GM23338 (cell line): ENCODE measurements at regions not wholly inside any gene's neighbourhood (a gene's known extent, or its start where the extent isn't known, plus 50 kb on each side); places are given as distances from the start of the nearest gene placed in this dataset.

Experiments used
- ATAC-seq: fragments of 200-7000 bp; cut with Tn5 transposase; 3 replicates; pipeline ENCODE4 v1.9.1; 2020
- DNase-seq: peaks from one replicate; pipeline ENCODE4 v3.0.0-alpha.2; 2015; ENCODE audit warnings: low spot score
- H2AFZ ChIP-seq: fragments of 200-600 bp; sonication (generic); 2 replicates; pipeline ENCODE4 v1.8.0; 2016; ENCODE audit warnings: antibody characterized with exemption, mild to moderate bottlenecking, moderate library complexity
- H3F3A ChIP-seq: fragments of 200-600 bp; sonication (generic); replicated peaks from 2 replicates; pipeline ENCODE4 v1.8.0; 2017; ENCODE audit warnings: antibody characterized with exemption, mixed run types, low read depth
- H3K27ac ChIP-seq: fragments of 200-600 bp; sonication (generic); 2 replicates; pipeline ENCODE4 v1.6.1; 2016; ENCODE audit warnings: low read depth
- H3K27me3 ChIP-seq: fragments of 200-600 bp; sonication (generic); 2 replicates; pipeline ENCODE4 v1.8.0; 2016; ENCODE audit warnings: mild to moderate bottlenecking, mixed run types, moderate library complexity; ENCODE audit not compliant: insufficient read depth
- H3K36me3 ChIP-seq: fragments of 200-600 bp; sonication (generic); 2 replicates; pipeline ENCODE4 v1.8.0; 2016; ENCODE audit warnings: mild to moderate bottlenecking; ENCODE audit not compliant: insufficient read depth
- H3K4me1 ChIP-seq: fragments of 200-600 bp; sonication (generic); 2 replicates; pipeline ENCODE4 v1.8.0; 2016; ENCODE audit warnings: mild to moderate bottlenecking, moderate library complexity; ENCODE audit not compliant: insufficient read depth
- H3K4me2 ChIP-seq: fragments of 200-600 bp; sonication (generic); 2 replicates; pipeline ENCODE4 v1.7.1; 2017; ENCODE audit warnings: mixed run types
- H3K4me3 ChIP-seq: fragments of 200-600 bp; sonication (generic); 2 replicates; pipeline ENCODE4 v1.6.1; 2016; ENCODE audit warnings: mixed run types
- H3K79me2 ChIP-seq: fragments of 200-600 bp; sonication (generic); replicated peaks from 2 replicates; pipeline ENCODE4 v1.8.0; 2017; ENCODE audit warnings: mild to moderate bottlenecking; ENCODE audit not compliant: insufficient read depth
- H3K9me2 ChIP-seq: fragments of 200-600 bp; sonication (generic); 2 replicates; pipeline ENCODE4 v1.8.0; 2017; ENCODE audit not compliant: insufficient read depth
- H4K20me1 ChIP-seq: fragments of 200-600 bp; sonication (generic); replicated peaks from 2 replicates; pipeline ENCODE4 v1.8.0; 2017; ENCODE audit warnings: mild to moderate bottlenecking; ENCODE audit not compliant: insufficient read depth
- H3K27ac Mint-ChIP-seq: 2 replicates; pipeline ENCODE4 v1.8.0; 2020; ENCODE audit warnings: inconsistent platforms, mild to moderate bottlenecking, moderate library complexity, mixed read lengths
- H3K27me3 Mint-ChIP-seq: 3 replicates; pipeline ENCODE4 v1.8.0; 2022; ENCODE audit warnings: low read depth, mild to moderate bottlenecking, moderate library complexity, mixed read lengths, inconsistent platforms; ENCODE audit not compliant: insufficient read depth, poor library complexity
- H3K36me3 Mint-ChIP-seq: 3 replicates; pipeline ENCODE4 v1.8.0; 2021; ENCODE audit warnings: low read depth, mild to moderate bottlenecking, inconsistent platforms, moderate library complexity, mixed read lengths
- H3K4me1 Mint-ChIP-seq: 3 replicates; pipeline ENCODE4 v1.8.0; 2020; ENCODE audit warnings: mild to moderate bottlenecking, inconsistent platforms, mixed read lengths
- H3K4me3 Mint-ChIP-seq: 3 replicates; pipeline ENCODE4 v1.8.0; 2021; ENCODE audit warnings: moderate library complexity, mild to moderate bottlenecking, inconsistent platforms, mixed read lengths
- H3K9me3 Mint-ChIP-seq: 3 replicates; pipeline ENCODE4 v1.8.0; 2020; ENCODE audit warnings: moderate library complexity, mild to moderate bottlenecking, inconsistent platforms, mixed read lengths
- NANOG ChIP-seq: IDR thresholded peaks from 2 replicates; pipeline ENCODE4 v1.6.1; 2016; ENCODE audit warnings: antibody characterized with exemption, borderline replicate concordance
- POLR2AphosphoS5 ChIP-seq: IDR thresholded peaks from 2 replicates; pipeline ENCODE4 v1.6.1; 2016; ENCODE audit warnings: antibody characterized with exemption, low read depth
- REST ChIP-seq: IDR thresholded peaks from one replicate; pipeline ENCODE4 v1.6.1; 2018; ENCODE audit warnings: antibody characterized with exemption; ENCODE audit not compliant: unreplicated experiment
- STAT1 ChIP-seq: IDR thresholded peaks from one replicate; pipeline ENCODE4 v1.6.1; 2016; ENCODE audit warnings: antibody characterized with exemption; ENCODE audit not compliant: unreplicated experiment
- ZNF114 ChIP-seq: fragments of 250-450 bp; sonication (Bioruptor Pico); IDR thresholded peaks from 2 replicates; pipeline ENCODE4 v1.5.0; 2020; ENCODE audit warnings: mild to moderate bottlenecking, moderate library complexity
- ZNF331 ChIP-seq: fragments of 250-450 bp; sonication (Bioruptor Pico); IDR thresholded peaks from 2 replicates; pipeline ENCODE4 v1.5.0; 2020; ENCODE audit warnings: low read depth, mild to moderate bottlenecking, moderate library complexity
- ZNF462 ChIP-seq: fragments of 250-450 bp; sonication (Bioruptor Pico); IDR thresholded peaks from 2 replicates; pipeline ENCODE4 v1.5.0; 2020; ENCODE audit warnings: mild to moderate bottlenecking, moderate library complexity
- TF ChIP-seq, protein P1 (sequence below), 2 experiments: fragments of 200-600 bp in 1 of 2; sonication (generic) in 1 of 2; conservative IDR thresholded peaks; 2 replicates each; pipeline versions ENCODE4 v1.5.1 to v1.6.1; 2016 to 2017; ENCODE audit warnings: antibody characterized with exemption in 2 of 2, low read depth in 2 of 2, mild to moderate bottlenecking in 2 of 2, moderate library complexity in 1 of 2

GRCh38 chrX:25928316-25928715 is 209.8 kb upstream of the MAGEB18 start (continued):
- TF ChIP-seq ZNF462 (CRISPR knock-in tag) (no peak), ZNF114 (no peak), ZNF331 (CRISPR knock-in tag) (no peak), STAT1 (no peak), POLR2AphosphoS5 (no peak), NANOG (no peak)

GRCh38 chrX:25941087-25941486 is 197.1 kb upstream of the MAGEB18 start:
- Histone ChIP-seq H3K9me2 (no peaks in the 10 kb centered on the region), H3K4me1 (no peaks in the 10 kb centered on the region), H3K27me3 (no peaks in the 10 kb centered on the region), H3K27ac (no peak overlapping the region), H3K4me3 (no peak overlapping the region), H3F3A (no peaks in the 10 kb centered on the region), H2AFZ (no peak overlapping the region), H3K79me2 (no peaks in the 10 kb centered on the region), H3K36me3 (no peaks in the 10 kb centered on the region), H3K4me2 (no peak overlapping the region), H4K20me1 (no peaks in the 10 kb centered on the region)
- Mint-ChIP-seq H3K27ac (no peak overlapping the region), H3K4me3 (no peak overlapping the region), H3K9me3 (no peaks in the 10 kb centered on the region), H3K36me3 (no peaks in the 10 kb centered on the region), H3K27me3 (no peaks in the 10 kb centered on the region), H3K4me1 (peaks cover 4% of the 10 kb centered on the region; the same call in 2 of the 3 replicates)
- no peak for ATAC-seq
- no peak for DNase-seq
- TF ChIP-seq, protein P1, sequence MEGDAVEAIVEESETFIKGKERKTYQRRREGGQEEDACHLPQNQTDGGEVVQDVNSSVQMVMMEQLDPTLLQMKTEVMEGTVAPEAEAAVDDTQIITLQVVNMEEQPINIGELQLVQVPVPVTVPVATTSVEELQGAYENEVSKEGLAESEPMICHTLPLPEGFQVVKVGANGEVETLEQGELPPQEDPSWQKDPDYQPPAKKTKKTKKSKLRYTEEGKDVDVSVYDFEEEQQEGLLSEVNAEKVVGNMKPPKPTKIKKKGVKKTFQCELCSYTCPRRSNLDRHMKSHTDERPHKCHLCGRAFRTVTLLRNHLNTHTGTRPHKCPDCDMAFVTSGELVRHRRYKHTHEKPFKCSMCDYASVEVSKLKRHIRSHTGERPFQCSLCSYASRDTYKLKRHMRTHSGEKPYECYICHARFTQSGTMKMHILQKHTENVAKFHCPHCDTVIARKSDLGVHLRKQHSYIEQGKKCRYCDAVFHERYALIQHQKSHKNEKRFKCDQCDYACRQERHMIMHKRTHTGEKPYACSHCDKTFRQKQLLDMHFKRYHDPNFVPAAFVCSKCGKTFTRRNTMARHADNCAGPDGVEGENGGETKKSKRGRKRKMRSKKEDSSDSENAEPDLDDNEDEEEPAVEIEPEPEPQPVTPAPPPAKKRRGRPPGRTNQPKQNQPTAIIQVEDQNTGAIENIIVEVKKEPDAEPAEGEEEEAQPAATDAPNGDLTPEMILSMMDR (conservative IDR thresholded peaks at IDR 0.05; ENCODE audit: low read depth in 2 of 2), result no peak
- TF ChIP-seq REST, result no peak
- no peak for TF ChIP-seq POLR2AphosphoS5
